Activated T-cell treated with anti-CD3 and anti-CD28 coated beads, Interleukin-2, amount 50 U/mL, for 1 hour (primary cell): ENCODE measurements at regions not wholly inside any gene's neighbourhood (a gene's known extent, or its start where the extent isn't known, plus 50 kb on each side); places are given as distances from the start of the nearest gene placed in this dataset.

Source experiments
- DNase-seq: peaks from one replicate; pipeline ENCODE4 v3.0.0-alpha.2; 2020

GRCh38 chr10:2980791-2981360, 86.5 kb upstream of the PFKP start:
- no peak for DNase-seq

- no peak for DNase-seq
Observed at GRCh38 chr10:2980116-2980515, 87.2 kb upstream of the PFKP start.

GRCh38 chr10:2979306-2979705, 88.0 kb upstream of the PFKP start:
- no peak for DNase-seq

DNA sequence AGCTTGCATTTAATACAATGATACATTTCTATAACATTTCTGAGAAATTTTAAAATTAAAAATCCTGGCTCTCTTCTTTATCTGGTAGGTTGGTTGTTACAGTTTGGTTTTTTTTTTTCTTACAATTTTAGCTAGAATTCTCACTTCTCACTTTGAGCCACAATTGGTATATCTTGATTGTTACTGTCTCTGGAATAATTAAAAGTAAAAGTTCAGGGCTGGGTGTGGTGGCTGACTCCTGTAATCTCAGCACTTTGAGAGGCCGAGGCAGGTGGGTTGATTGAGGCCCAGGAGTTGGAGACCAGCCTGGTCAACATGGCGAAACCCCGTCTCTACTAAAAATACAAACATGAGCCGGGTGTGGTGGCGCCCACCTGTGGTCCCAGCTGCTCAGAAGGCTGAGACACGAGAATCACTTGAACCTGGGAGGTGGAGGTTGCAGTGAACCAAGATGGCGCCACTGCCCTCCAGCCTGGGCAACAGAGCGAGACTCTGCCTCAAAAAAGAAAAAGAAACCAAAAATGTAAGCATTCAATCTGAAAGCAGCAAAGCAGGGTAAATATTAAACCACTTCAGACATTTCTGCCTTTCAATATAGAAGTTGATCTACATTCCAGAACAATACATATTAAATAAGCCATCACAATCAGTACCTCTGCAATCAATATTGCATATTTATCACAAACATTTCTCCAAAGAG, 88.6 kb upstream of the PFKP start:
- DNase-seq, result no peak

DNA sequence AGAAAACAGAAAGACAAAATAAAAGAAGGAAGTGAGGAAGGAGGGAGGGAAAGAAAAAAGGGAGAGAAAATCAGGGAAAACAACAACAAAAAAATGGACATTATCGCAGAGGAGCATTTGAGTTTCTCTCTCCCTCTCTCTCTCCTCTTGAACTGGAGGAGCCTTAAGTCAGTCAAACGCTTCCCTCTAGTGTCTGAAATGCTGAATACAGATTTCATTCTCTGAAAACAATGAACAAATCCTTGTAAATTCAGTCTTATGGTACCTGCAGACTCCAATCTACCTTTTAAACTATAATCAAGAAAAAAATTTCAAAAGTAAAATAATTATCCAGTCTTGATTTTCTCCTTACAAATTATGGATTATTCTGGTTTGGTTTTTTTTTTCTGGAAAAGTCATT, 89.2 kb upstream of the PFKP start:
- no peak for DNase-seq

- no peak for DNase-seq
Observed at GRCh38 chr10:2974503-2975207, 92.7 kb upstream of the PFKP start.

DNA sequence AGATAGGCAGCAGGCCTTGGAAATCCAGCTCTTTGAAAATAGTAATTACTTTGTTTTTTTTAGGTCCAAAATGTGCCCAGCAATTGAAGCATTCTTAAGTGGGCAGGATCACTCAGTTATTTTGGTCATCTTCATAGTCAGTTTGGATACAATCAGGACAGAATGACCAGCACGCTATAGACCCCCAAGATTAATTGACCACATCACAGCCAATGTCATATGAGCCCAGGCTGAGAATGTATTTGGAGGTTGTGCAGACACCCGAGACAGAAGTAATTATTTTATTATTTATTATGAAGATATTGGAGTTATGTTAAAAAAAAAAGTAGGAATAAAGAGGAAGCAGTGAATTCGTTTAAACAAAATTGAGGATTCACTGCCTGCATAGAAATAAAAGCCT, 93.3 kb upstream of the PFKP start:
- no peak for DNase-seq

GRCh38 chr10:2972810-2973209, 94.5 kb upstream of the PFKP start:
- DNase-seq, result no peak

- DNase-seq, result no peak
Observed at GRCh38 chr10:2972216-2972615, 95.1 kb upstream of the PFKP start.

DNA sequence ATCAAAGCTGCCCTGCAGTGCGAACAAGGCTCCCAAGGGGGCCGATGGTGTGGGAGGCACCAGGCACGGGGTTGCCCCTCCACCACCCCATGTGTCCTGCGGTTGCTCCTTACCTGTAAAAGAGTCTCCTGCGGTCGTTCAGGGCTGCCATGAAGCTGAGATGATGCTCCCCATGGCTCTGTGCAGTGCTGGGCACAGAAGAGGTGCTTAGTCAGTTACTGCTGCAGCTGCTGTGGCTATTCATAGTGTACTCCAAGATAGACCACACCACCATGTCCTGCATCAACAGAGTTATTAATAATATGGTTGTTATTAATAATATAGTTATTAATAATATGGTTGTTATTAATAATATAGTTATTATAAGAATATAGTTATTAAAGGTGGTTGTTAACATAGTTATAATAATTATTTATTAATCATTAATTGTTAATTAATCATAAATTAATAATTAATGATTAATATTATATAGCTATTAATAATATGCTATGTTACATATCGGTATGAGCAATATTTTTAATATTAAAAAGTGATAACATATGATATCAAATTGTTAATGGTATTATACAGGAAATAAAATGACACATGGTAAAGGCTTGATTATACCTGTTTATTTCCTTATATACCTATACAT, 97.0 kb upstream of the PFKP start:
- no peak for DNase-seq

GRCh38 chr10:2968401-2969058, 98.8 kb upstream of the PFKP start:
- no peak for DNase-seq

DNA sequence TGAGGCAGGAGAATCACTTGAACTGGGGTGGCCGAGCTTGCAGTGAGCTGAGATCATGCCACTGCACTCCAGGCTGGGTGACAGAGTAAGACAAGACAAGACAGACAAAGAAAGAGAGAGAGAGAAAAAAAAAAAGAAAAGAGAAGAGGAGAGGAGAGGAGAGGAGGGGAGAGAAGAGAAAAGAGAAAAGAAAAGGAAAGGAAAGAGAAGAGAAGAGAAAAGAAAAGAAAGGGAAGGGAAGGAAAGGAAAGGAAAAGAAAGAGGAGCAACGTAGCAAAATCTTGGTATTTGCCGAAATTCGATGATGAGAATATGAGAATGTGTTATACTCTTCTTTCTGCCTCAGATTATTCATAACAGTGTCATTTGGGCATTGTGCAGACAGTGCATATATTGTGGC, 101.2 kb upstream of the PFKP start:
- no peak for DNase-seq

GRCh38 chr10:2964632-2965296, 102.6 kb upstream of the PFKP start:
- no peak for DNase-seq

GRCh38 chr10:2963889-2964631, 103.3 kb upstream of the PFKP start:
- DNase-seq, result no peak

- DNase-seq, result no peak
Observed at GRCh38 chr10:2962194-2962593, 105.2 kb upstream of the PFKP start.

GRCh38 chr10:2958659-2959058, 108.7 kb upstream of the PFKP start:
- DNase-seq, result no peak

GRCh38 chr10:2957785-2958184, 109.6 kb upstream of the PFKP start:
- no peak for DNase-seq

DNA sequence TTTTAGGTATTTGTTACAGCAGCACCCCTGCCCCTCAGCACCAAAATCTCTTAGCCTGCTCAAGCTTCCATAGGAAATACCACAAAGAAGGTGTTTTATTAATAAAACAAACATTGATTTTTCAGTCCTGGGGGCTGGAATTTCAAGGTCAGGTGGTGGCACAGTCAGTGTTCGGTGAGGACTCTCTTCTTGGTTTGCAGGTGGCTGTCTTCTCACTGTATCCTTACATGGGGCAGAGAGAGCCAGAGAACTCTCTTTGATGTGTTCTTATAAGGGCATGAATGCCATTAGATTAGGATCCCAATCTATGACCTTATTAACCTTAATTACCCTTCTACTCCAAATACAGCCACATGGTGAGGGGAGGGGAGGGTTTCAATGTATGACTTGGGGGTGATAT, 112.3 kb upstream of the PFKP start:
- DNase-seq, result no peak

DNA sequence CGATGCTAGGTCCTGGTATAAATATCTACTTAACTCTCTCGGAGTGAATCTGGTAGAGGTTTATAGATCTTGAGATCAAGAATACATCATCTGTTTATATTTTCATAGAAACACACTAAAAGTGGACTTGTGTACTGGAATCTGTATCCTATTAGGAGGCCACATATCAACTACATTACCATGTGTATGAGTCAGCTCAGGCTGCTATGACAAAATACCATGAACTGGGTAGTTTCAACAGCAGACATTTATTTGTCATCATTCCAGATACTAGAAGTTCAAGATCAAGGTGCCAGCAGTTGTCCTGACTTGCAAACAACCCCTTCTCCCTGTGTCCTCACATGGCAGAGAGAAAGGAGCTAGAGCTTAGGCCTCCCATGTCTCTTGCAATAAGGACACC, 113.9 kb upstream of the PFKP start:
- DNase-seq, result no peak

DNA sequence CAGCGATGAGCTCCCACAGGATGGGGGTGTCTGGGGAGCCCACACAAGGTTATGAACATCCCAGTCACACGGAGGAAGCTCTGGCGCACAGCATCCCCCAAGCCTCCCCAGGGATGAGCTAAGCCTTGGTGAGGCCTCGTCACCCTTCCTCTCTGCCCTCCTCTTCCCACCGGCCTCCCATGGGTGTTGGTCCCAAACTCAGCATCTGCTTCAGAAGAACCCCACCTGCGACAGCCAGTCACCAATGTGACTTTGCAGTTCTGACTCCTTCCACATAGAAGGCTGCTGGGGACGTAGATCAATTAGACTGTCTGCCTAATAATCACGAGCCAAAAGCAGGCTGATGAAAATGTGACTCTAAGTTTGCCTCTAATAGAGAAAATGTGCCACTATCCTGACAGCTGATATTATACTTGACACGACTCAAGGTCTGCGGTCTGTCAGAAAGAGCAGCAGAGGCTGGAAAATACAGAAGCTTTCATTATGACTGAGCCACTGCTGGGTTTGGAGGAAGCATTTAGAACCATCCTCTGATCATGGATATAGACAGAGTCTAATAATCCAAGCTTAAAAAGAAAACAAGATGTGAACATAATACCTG, 116.0 kb upstream of the PFKP start:
- DNase-seq, result no peak

- DNase-seq, result no peak
Observed at GRCh38 chr10:2950546-2950945, 116.8 kb upstream of the PFKP start.

GRCh38 chr10:2949948-2950354, 117.4 kb upstream of the PFKP start:
- DNase-seq, result no peak
